ENCODE measurements at regions not wholly inside any gene's neighbourhood (a gene's known extent, or its start where the extent isn't known, plus 50 kb on each side); places are given as distances from the start of the nearest gene placed in this dataset.

DNA sequence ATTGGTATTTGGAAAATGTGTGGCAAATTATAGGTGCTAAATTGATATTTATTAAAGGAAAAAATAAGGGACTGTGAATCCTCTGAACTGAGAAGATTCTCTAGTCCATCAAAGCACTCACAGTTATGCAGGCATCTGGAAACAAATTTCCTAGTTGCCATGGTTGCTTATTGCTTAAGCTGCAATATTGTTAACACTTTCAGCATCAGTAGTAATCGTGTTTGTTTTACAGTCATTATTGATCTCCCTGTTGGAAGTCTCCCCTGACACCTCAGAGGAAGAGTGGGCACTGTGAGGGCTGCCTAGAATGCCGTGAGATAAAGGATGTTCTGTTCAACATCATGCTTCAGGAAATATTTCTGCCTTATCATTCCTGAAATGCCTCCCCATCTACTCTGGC, 2004.3 kb upstream of the ADGRL3 start:
- Histone ChIP-seq H3K27ac (no peak overlapping the region), H3K36me3 (no peaks in the 10 kb centered on the region), H3K4me1 (no peaks in the 10 kb centered on the region), H3K4me3 (no peak overlapping the region), H3K27me3 (no peaks in the 10 kb centered on the region), H3K9me3 (no peaks in the 10 kb centered on the region)
- TF ChIP-seq POLR2A (IDR thresholded peaks at IDR 0.05) (no peak), POLR2AphosphoS5 (IDR thresholded peaks at IDR 0.05) (no peak), EP300 (IDR thresholded peaks at IDR 0.05) (no peak)
- TF ChIP-seq, protein P1, sequence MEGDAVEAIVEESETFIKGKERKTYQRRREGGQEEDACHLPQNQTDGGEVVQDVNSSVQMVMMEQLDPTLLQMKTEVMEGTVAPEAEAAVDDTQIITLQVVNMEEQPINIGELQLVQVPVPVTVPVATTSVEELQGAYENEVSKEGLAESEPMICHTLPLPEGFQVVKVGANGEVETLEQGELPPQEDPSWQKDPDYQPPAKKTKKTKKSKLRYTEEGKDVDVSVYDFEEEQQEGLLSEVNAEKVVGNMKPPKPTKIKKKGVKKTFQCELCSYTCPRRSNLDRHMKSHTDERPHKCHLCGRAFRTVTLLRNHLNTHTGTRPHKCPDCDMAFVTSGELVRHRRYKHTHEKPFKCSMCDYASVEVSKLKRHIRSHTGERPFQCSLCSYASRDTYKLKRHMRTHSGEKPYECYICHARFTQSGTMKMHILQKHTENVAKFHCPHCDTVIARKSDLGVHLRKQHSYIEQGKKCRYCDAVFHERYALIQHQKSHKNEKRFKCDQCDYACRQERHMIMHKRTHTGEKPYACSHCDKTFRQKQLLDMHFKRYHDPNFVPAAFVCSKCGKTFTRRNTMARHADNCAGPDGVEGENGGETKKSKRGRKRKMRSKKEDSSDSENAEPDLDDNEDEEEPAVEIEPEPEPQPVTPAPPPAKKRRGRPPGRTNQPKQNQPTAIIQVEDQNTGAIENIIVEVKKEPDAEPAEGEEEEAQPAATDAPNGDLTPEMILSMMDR (IDR thresholded peaks at IDR 0.05), result no peak
- ATAC-seq (ENCODE audit: low FRiP score in 2 of 2), result no peak
- no peak for DNase-seq
- 41 to 60% methylated on average over 2 of the region's 2 CpGs for WGBS, 2 donors

DNA sequence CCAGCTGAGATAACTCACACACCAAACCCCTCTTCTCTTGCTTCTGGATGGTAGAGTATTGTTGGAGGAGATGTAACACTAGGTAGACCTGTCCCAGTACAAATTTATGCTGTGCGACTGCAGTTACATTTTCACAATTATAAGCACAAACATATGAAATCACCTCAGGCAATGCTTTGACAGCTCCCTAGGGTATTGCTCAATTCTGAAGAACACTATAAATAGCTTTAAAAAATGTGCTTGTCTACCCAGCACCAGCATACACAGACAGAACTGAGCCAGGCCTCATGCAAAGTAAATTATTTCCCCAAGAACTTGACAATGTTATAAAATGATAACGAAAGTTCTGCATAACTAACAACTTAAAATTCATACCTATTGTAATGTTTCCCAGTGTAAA, 1999.1 kb upstream of the ADGRL3 start:
- WGBS, 2 donors, result 57 to 66% methylated on average over 2 of the region's 2 CpGs
- Histone ChIP-seq H3K9me3 (no peaks in the 10 kb centered on the region), H3K36me3 (no peaks in the 10 kb centered on the region), H3K4me1 (no peaks in the 10 kb centered on the region), H3K4me3 (peak overlapping the region in 2 of 4 donors; percentile 4 to 7), H3K27me3 (no peaks in the 10 kb centered on the region), H3K27ac (no peak overlapping the region)
- ATAC-seq (ENCODE audit: low FRiP score in 2 of 2), result peak in 1 of 2 donors; percentile 43
- no peak for DNase-seq
- TF ChIP-seq POLR2A (IDR thresholded peaks at IDR 0.05) (no peak), EP300 (IDR thresholded peaks at IDR 0.05) (no peak), POLR2AphosphoS5 (IDR thresholded peaks at IDR 0.05) (no peak)
- TF ChIP-seq, protein P1 (IDR thresholded peaks at IDR 0.05), result no peak

DNA sequence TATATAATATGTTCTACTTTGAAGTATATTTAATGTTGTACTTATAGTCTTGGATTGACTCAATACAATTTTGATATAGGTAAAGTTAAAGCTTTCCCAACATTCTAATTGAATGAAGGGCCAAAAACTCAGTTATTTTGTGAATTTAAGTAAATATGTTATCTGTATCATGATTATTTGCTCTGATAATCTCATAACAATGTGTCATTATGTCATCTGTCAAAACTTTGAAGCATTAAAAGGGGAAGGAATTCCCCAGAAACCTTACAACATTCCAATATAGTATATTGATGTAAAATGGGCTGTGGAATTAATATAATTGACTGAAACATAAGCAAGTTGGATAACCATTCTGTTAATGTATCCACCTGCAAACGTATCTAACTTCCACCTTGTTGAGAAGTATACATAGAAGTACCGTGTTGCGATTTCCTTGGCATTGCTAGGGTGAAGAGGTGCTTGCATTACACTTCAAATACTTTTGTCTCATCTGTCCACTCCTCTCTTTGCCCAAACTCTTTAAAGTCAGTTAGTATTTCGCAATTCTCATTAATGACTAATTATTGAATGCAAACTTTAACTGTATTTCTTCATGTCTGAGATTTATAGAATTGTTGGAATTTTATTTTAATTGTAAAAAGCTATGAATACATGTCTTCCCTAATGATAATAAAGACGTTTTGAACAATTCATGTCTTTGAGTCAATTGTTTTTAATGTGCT, 1982.1 kb upstream of the ADGRL3 start:
- Histone ChIP-seq H3K27me3 (no peaks in the 10 kb centered on the region), H3K27ac (no peak overlapping the region), H3K4me1 (no peaks in the 10 kb centered on the region), H3K36me3 (no peaks in the 10 kb centered on the region), H3K9me3 (no peaks in the 10 kb centered on the region), H3K4me3 (no peak overlapping the region)
- WGBS, 2 donors, result 51 to 56% methylated on average over 5 of the region's 5 CpGs
- ATAC-seq (ENCODE audit: low FRiP score in 2 of 2), result no peak
- no peak for DNase-seq
- TF ChIP-seq, protein P1 (IDR thresholded peaks at IDR 0.05), result no peak
- TF ChIP-seq POLR2AphosphoS5 (IDR thresholded peaks at IDR 0.05) (no peak), EP300 (IDR thresholded peaks at IDR 0.05) (no peak), POLR2A (IDR thresholded peaks at IDR 0.05) (no peak)

DNA sequence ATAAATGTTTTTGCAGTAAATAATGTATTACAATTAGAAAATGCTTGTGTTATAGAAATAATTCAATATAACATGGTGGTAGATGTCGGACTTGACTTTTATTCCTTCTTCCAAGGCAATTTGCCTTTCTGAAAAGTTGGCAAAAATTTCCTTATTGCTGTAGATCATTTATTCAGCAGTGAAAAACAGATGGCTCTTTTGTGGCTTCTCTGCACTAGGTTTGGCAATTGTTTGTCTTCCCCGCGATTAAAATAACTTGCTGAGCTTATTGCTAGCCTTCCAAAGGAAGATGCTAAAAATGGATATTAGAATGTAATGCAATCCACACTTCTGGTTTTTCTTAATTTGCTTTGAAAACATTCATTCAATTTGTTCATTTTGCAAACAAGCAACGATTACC, 1977.9 kb upstream of the ADGRL3 start:
- WGBS, 2 donors, result 82 to 83% methylated on average over 4 of the region's 4 CpGs
- no peaks in the 10 kb centered on the region for H3K4me1 ChIP-seq
- no peaks in the 10 kb centered on the region for H3K36me3 ChIP-seq
- no peak for DNase-seq
- no peaks in the 10 kb centered on the region for H3K9me3 ChIP-seq
- H3K27ac ChIP-seq, result no peak overlapping the region
- ATAC-seq (ENCODE audit: low FRiP score in 2 of 2), result no peak
- TF ChIP-seq, protein P1 (IDR thresholded peaks at IDR 0.05), result no peak
- no peak for TF ChIP-seq EP300 (IDR thresholded peaks at IDR 0.05)
- TF ChIP-seq POLR2AphosphoS5 (IDR thresholded peaks at IDR 0.05), result no peak
- TF ChIP-seq POLR2A (IDR thresholded peaks at IDR 0.05), result no peak
- H3K4me3 ChIP-seq, result no peak overlapping the region
- no peaks in the 10 kb centered on the region for H3K27me3 ChIP-seq

All from upper lobe of left lung (tissue), 6 donors.